HCEC 1CT (cell line): ENCODE measurements at regions not wholly inside any gene's neighbourhood (a gene's known extent, or its start where the extent isn't known, plus 50 kb on each side); places are given as distances from the start of the nearest gene placed in this dataset.
A peak's percentile ranks its signal among the peaks of the same experiment; 100 is the strongest.

ENCODE experiments used
- DNase-seq: peaks from one replicate; pipeline ENCODE4 v3.0.0-alpha.2; 2017

GRCh38 chr9:16951502-16951901, 81.0 kb upstream of the BNC2 start:
- DNase-seq, result no peak

DNA sequence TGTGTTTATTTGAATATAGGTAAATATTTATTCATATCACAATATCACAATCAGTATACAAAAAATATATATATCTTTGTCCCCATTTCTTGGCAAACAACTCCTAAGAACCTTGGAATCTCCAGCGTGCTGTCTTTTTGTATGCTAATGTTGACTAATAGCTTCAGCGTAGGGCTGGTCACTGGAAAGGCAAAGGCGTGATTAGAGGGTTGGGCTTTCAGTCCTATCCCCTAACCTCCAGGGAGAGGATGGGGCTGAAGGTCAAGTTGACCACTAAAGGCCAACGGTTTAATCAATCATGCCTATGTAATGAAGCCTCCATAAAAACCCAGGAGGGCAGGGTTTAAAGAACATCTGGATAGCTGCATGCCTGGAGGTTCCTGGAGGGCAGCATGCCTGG, 79.6 kb upstream of the BNC2 start:
- DNase-seq, result no peak

GRCh38 chr9:16930578-16930977, 60.1 kb upstream of the BNC2 start:
- DNase-seq, result no peak

DNA sequence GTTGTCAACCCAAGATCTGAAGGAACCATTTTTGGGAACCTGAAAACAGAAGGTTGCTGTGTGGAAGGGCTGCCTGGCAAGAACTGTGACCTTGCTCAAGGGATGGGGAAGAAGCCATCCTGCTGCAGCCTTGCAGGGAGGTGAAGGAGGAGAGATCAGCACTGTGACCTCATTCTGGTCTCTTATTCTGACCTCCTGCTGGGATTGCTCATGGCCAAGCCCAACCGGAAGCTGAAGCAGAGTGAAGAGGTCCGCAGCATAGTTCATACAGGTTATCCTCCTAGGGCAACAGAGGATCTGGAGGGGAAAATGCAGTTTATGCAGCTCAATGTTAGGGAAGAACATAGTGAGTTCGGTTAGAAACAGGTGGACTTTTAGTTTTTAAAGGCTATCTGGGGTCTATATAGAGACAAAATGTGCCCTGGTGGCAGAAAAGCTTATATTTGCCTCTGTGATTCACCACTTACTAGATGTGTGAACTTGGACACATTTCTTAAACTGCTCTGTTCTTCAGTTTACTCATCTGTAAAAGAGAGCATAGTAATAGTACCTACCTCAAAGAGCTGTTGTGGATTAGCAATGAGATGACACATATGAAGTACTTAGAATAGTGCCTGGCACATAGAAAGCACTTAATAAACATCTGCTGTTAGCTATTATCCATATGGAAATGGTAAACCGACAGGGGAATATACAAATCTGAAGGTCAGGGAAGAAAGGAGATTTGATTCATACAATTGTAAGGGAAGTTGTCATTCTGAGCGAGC, 57.9 kb upstream of the BNC2 start:
- DNase-seq, result peak; percentile 69

- DNase-seq, result no peak
Observed at GRCh38 chr9:16925426-16925825, 55.0 kb upstream of the BNC2 start.

DNA sequence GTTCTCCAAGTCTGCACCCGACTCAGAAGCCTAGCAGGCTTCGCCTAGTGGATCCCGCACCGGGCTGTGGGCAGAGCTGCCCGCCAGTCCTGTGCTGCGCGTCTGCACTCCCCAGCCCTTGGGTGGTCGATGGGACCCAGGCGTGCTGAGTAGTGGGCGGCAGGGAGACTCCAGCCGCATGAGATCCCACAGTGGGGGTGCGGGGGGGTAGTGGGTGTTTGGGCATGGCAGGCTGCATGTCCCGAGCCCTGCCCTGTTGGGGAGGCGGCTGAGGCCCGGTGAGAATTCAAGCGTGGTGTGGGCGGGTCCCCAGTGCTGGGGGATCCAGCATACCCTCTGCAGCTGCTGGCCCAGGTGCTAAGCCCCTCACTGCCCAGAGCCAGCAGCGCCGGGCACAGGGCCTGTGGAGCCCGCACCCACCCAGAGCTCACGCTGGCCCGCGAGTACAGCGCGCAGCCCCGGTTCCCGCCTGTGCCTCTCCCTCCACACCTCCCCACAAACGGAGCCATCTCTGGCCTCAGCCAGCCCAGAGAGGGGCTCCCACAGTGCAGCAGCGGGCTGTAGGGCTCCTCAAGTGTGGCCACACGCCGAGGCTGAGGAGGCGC, 53.9 kb upstream of the BNC2 start:
- no peak for DNase-seq

GRCh38 chr9:16921855-16922254, 51.4 kb upstream of the BNC2 start:
- DNase-seq, result peak; percentile 50
